ENCODE measurements at regions not wholly inside any gene's neighbourhood (a gene's known extent, or its start where the extent isn't known, plus 50 kb on each side); places are given as distances from the start of the nearest gene placed in this dataset.

DNA sequence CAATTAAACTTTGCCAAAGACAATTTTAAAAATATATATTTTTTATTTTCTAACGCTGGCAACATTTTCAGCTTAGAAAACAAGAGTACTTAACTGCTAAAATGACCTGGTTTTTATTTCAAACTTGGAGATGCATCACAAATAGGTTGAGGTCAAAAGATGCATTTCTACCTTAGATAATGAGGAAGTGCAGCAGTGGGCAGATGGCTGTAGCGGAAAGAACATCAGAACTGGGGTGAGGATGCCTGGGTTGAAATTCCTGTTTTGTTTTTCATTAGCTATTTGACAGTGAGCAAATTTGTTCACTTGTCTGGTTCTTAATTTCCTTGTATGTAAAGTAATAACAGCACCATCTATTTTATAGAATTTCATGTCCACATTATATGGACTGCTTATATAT is 524.8 kb upstream of the KLF4 start:
- Histone ChIP-seq H3K27me3 (replicated peaks; ENCODE audit: control insufficient read depth, insufficient read depth, low read length) (no peaks in the 10 kb centered on the region), H3K4me3 (ENCODE audit: low read length) (no peak overlapping the region), H3K4me1 (ENCODE audit: control insufficient read depth, insufficient read depth, low read length) (no peaks in the 10 kb centered on the region), H3K9ac (ENCODE audit: low read length) (no peak overlapping the region), H3K9me3 (ENCODE audit: control insufficient read depth, low read length) (no peaks in the 10 kb centered on the region), H3K36me3 (ENCODE audit: control insufficient read depth, insufficient read depth, low read length, severe bottlenecking) (no peaks in the 10 kb centered on the region)
- no peak for DNase-seq (ENCODE audit: low read depth)

- Histone ChIP-seq H3K4me1 (ENCODE audit: control insufficient read depth, insufficient read depth, low read length) (no peaks in the 10 kb centered on the region), H3K4me3 (ENCODE audit: low read length) (no peak overlapping the region), H3K9ac (ENCODE audit: low read length) (no peak overlapping the region), H3K9me3 (ENCODE audit: control insufficient read depth, low read length) (no peaks in the 10 kb centered on the region), H3K36me3 (ENCODE audit: control insufficient read depth, insufficient read depth, low read length, severe bottlenecking) (no peaks in the 10 kb centered on the region), H3K27me3 (replicated peaks; ENCODE audit: control insufficient read depth, insufficient read depth, low read length) (no peaks in the 10 kb centered on the region)
- no peak for DNase-seq (ENCODE audit: low read depth)
Observed at GRCh38 chr9:108012886-108013665, 523.5 kb upstream of the KLF4 start.

- Histone ChIP-seq H3K9ac (ENCODE audit: low read length) (no peak overlapping the region), H3K4me1 (ENCODE audit: control insufficient read depth, insufficient read depth, low read length) (no peaks in the 10 kb centered on the region), H3K9me3 (ENCODE audit: control insufficient read depth, low read length) (no peaks in the 10 kb centered on the region), H3K36me3 (ENCODE audit: control insufficient read depth, insufficient read depth, low read length, severe bottlenecking) (no peaks in the 10 kb centered on the region), H3K27me3 (replicated peaks; ENCODE audit: control insufficient read depth, insufficient read depth, low read length) (no peaks in the 10 kb centered on the region), H3K4me3 (ENCODE audit: low read length) (no peak overlapping the region)
- DNase-seq (ENCODE audit: low read depth): no peak
Observed at GRCh38 chr9:108012405-108012804, 522.8 kb upstream of the KLF4 start.

DNA sequence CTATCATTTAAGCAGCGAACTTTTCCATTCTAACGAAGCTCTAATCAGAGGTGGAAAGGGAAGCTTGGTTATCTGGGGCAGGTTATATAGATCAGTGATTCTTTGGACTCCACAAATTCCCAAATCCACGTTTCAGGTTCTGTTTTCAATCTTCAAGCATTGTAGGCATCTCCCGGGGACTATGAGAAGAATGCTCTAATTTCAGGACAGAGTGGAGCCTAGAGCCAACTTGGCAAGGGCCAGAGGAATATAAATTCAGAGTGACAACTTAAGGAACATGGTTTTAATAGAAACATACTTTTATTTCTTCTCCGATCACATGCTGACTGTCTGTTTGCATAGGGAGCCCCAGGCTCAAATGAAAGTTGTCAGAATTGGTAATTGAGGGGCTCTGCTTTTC is 514.0 kb upstream of the KLF4 start:
- Histone ChIP-seq H3K36me3 (ENCODE audit: control insufficient read depth, insufficient read depth, low read length, severe bottlenecking) (no peaks in the 10 kb centered on the region), H3K4me3 (ENCODE audit: low read length) (no peak overlapping the region), H3K9ac (ENCODE audit: low read length) (no peak overlapping the region), H3K4me1 (ENCODE audit: control insufficient read depth, insufficient read depth, low read length) (no peaks in the 10 kb centered on the region), H3K27me3 (replicated peaks; ENCODE audit: control insufficient read depth, insufficient read depth, low read length) (no peaks in the 10 kb centered on the region), H3K9me3 (ENCODE audit: control insufficient read depth, low read length) (no peaks in the 10 kb centered on the region)
- peak; percentile 22 for DNase-seq (ENCODE audit: low read depth)

DNA sequence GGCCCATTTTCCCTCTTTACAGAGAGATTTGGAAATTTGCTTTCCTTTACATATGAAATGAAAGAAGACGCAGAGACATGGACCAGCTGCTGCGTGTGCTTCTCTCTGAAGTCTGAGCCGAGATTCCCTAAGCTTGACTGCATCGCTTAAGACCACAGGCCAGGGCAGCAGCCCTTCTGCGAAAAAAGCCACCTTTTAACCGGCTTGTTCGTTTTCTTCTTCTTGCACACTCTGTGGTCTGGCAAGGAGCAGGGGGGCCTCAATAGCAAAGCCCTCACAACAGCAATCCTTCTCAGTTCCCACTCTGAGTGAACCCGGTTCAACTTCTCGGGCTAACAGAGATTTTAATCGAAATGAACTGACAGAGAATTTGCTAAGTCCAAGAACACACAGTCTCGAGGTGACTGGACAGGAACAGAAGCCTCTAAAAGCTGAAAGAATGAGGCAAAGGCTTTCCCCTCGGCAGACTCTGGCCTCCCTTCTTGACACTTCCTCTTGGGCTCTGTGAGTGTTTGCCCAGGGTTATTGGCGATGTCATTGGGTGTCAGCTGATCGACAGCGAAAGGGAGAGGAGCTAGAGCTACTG is 512.9 kb upstream of the KLF4 start:
- no peak overlapping the region for H3K9ac ChIP-seq (ENCODE audit: low read length)
- H3K36me3 ChIP-seq (ENCODE audit: control insufficient read depth, insufficient read depth, low read length, severe bottlenecking): no peaks in the 10 kb centered on the region
- H3K4me1 ChIP-seq (ENCODE audit: control insufficient read depth, insufficient read depth, low read length): no peaks in the 10 kb centered on the region
- no peak for DNase-seq (ENCODE audit: low read depth)
- no peaks in the 10 kb centered on the region for H3K9me3 ChIP-seq (ENCODE audit: control insufficient read depth, low read length)
- H3K4me3 ChIP-seq (ENCODE audit: low read length): no peak overlapping the region
- no peaks in the 10 kb centered on the region for H3K27me3 ChIP-seq (replicated peaks; ENCODE audit: control insufficient read depth, insufficient read depth, low read length)

DNA sequence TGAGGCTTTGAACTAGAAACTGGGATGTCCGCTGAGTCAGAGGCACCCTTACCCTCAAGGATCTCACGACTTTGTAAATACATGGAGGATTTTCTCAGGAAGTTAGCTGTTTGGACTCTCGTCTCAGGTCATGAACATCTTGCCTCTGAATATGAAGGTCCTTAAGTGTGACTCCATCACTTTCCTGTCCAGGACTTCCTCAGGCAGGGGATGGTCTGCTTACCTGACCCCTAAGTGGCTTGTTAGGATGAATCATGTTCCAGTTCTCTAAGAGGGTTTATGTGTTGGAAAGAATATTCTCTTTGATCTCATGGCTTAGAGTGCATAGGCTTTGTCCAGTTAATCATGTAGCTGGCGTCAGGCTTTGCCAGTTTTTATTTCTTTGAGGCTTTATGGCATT is 511.7 kb upstream of the KLF4 start:
- Histone ChIP-seq H3K4me1 (ENCODE audit: control insufficient read depth, insufficient read depth, low read length) (no peaks in the 10 kb centered on the region), H3K27me3 (replicated peaks; ENCODE audit: control insufficient read depth, insufficient read depth, low read length) (no peaks in the 10 kb centered on the region), H3K9me3 (ENCODE audit: control insufficient read depth, low read length) (no peaks in the 10 kb centered on the region), H3K9ac (ENCODE audit: low read length) (no peak overlapping the region), H3K36me3 (ENCODE audit: control insufficient read depth, insufficient read depth, low read length, severe bottlenecking) (no peaks in the 10 kb centered on the region), H3K4me3 (ENCODE audit: low read length) (no peak overlapping the region)
- DNase-seq (ENCODE audit: low read depth): no peak

DNA sequence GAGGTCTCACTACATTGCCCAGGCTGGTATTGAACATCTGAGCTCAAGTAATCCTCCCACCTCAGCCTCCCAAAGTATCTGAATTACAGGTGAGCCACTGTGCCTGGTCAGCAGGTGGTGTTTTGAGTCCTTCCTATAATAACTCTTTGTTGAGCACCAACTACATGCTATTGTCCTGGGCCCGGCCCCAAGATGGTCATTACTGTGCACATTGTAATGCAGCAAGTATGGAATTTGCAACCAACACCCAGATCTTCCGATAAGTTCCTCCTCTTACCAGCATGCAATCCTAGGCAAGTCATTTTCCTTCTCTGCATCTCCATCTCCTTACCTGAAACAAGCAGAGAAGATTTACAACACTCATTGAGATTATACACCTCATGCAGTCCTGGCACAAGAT is 510.3 kb upstream of the KLF4 start:
- Histone ChIP-seq H3K4me3 (ENCODE audit: low read length) (no peak overlapping the region), H3K9ac (ENCODE audit: low read length) (no peak overlapping the region), H3K36me3 (ENCODE audit: control insufficient read depth, insufficient read depth, low read length, severe bottlenecking) (no peaks in the 10 kb centered on the region), H3K27me3 (replicated peaks; ENCODE audit: control insufficient read depth, insufficient read depth, low read length) (no peaks in the 10 kb centered on the region), H3K9me3 (ENCODE audit: control insufficient read depth, low read length) (no peaks in the 10 kb centered on the region), H3K4me1 (ENCODE audit: control insufficient read depth, insufficient read depth, low read length) (no peaks in the 10 kb centered on the region)
- no peak for DNase-seq (ENCODE audit: low read depth)

- Histone ChIP-seq H3K9me3 (ENCODE audit: control insufficient read depth, low read length) (no peaks in the 10 kb centered on the region), H3K9ac (ENCODE audit: low read length) (no peak overlapping the region)
Observed at GRCh38 chr9:107999011-107999410, 509.4 kb upstream of the KLF4 start.

GRCh38 chr9:107994648-107995047 is 505.1 kb upstream of the KLF4 start:
- Histone ChIP-seq H3K4me3 (ENCODE audit: low read length) (no peak overlapping the region), H3K36me3 (ENCODE audit: control insufficient read depth, insufficient read depth, low read length, severe bottlenecking) (no peaks in the 10 kb centered on the region), H3K9ac (ENCODE audit: low read length) (no peak overlapping the region), H3K27me3 (replicated peaks; ENCODE audit: control insufficient read depth, insufficient read depth, low read length) (no peaks in the 10 kb centered on the region), H3K9me3 (ENCODE audit: control insufficient read depth, low read length) (no peaks in the 10 kb centered on the region), H3K4me1 (ENCODE audit: control insufficient read depth, insufficient read depth, low read length) (peaks cover 20% of the 10 kb centered on the region)
- DNase-seq (ENCODE audit: low read depth): no peak

More at GRCh38 chr9:107999011-107999410, 509.4 kb upstream of the KLF4 start:
- H3K36me3 ChIP-seq (ENCODE audit: control insufficient read depth, insufficient read depth, low read length, severe bottlenecking): no peaks in the 10 kb centered on the region
- peaks cover 3% of the 10 kb centered on the region for H3K4me1 ChIP-seq (ENCODE audit: control insufficient read depth, insufficient read depth, low read length)
- H3K27me3 ChIP-seq (replicated peaks; ENCODE audit: control insufficient read depth, insufficient read depth, low read length): no peaks in the 10 kb centered on the region
- no peak overlapping the region for H3K4me3 ChIP-seq (ENCODE audit: low read length)
- no peak for DNase-seq (ENCODE audit: low read depth)

DNA sequence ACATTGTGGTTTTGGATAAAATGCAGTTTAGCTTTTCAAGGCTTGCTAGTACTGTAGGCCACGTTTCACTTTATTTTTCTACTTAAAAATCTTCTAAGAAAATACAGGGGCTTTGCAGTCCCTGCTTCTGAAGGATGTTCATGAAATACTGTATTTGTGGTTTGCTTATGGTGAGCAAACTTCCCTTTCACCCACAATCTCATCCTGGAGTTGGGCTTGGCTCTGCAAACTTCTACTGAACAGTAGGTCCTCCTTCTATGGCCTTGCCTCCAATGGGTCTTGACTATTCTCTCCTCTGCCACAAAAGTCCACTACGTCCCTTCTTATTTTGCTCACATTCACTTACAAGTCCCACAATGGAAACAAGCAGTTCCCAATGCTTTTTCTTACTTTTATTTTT is 502.7 kb upstream of the KLF4 start:
- no peak overlapping the region for H3K4me3 ChIP-seq (ENCODE audit: low read length)
- no peaks in the 10 kb centered on the region for H3K27me3 ChIP-seq (replicated peaks; ENCODE audit: control insufficient read depth, insufficient read depth, low read length)
- peaks cover 36% of the 10 kb centered on the region for H3K4me1 ChIP-seq (ENCODE audit: control insufficient read depth, insufficient read depth, low read length)
- H3K36me3 ChIP-seq (ENCODE audit: control insufficient read depth, insufficient read depth, low read length, severe bottlenecking): no peaks in the 10 kb centered on the region
- no peaks in the 10 kb centered on the region for H3K9me3 ChIP-seq (ENCODE audit: control insufficient read depth, low read length)
- DNase-seq (ENCODE audit: low read depth): no peak
- no peak overlapping the region for H3K9ac ChIP-seq (ENCODE audit: low read length)

GRCh38 chr9:107991581-107991980 is 502.0 kb upstream of the KLF4 start:
- DNase-seq (ENCODE audit: low read depth): no peak
- no peak overlapping the region for H3K9ac ChIP-seq (ENCODE audit: low read length)
- H3K36me3 ChIP-seq (ENCODE audit: control insufficient read depth, insufficient read depth, low read length, severe bottlenecking): no peaks in the 10 kb centered on the region
- H3K27me3 ChIP-seq (replicated peaks; ENCODE audit: control insufficient read depth, insufficient read depth, low read length): no peaks in the 10 kb centered on the region
- H3K9me3 ChIP-seq (ENCODE audit: control insufficient read depth, low read length): no peaks in the 10 kb centered on the region
- peaks cover 36% of the 10 kb centered on the region for H3K4me1 ChIP-seq (ENCODE audit: control insufficient read depth, insufficient read depth, low read length)
- no peak overlapping the region for H3K4me3 ChIP-seq (ENCODE audit: low read length)

- H3K9ac ChIP-seq (ENCODE audit: low read length): peak overlapping the region; percentile 65
- DNase-seq (ENCODE audit: low read depth): peak; percentile 81
- peak overlapping the region; percentile 29 for H3K4me3 ChIP-seq (ENCODE audit: low read length)
Observed at GRCh38 chr9:107989544-107989943, 500.0 kb upstream of the KLF4 start.

More at GRCh38 chr9:107989544-107989943, 500.0 kb upstream of the KLF4 start:
- Histone ChIP-seq H3K36me3 (ENCODE audit: control insufficient read depth, insufficient read depth, low read length, severe bottlenecking) (no peaks in the 10 kb centered on the region), H3K27me3 (replicated peaks; ENCODE audit: control insufficient read depth, insufficient read depth, low read length) (no peaks in the 10 kb centered on the region), H3K4me1 (ENCODE audit: control insufficient read depth, insufficient read depth, low read length) (peaks cover 35% of the 10 kb centered on the region), H3K9me3 (ENCODE audit: control insufficient read depth, low read length) (no peaks in the 10 kb centered on the region)
